H1 (cell line): ENCODE measurements at regions not wholly inside any gene's neighbourhood (a gene's known extent, or its start where the extent isn't known, plus 50 kb on each side); places are given as distances from the start of the nearest gene placed in this dataset.

ENCODE experiments used
- CTCF ChIA-PET: fragments of 300-600 bp; sonication (Branson Sonifier 250); formaldehyde crosslinking; loops from one replicate; lab custom pipeline; 2021; ENCODE audit not compliant: partially characterized antibody; lab: Charles Lee
- POLR2A ChIA-PET: fragments of 300-600 bp; sonication (Branson Sonifier 250); formaldehyde crosslinking; loops from one replicate; lab custom pipeline; 2021; ENCODE audit warnings: inconsistent platforms; ENCODE audit not compliant: partially characterized antibody; lab: Charles Lee
- DNase-seq, 2 experiments: peaks; one replicate each; pipeline versions ENCODE4 v3.0.0 to v3.0.0-alpha.2; 2010 to 2022; ENCODE audit warnings: low spot score in 2 of 2, low read depth in 1 of 2, mixed read lengths in 1 of 2
- FAIRE-seq: peaks from 2 replicates; lab custom pipeline; 2011; peaks lifted over from hg19 to GRCh38; lab: Jason Lieb, UNC
- H2AFZ ChIP-seq: 2 replicates; pipeline ENCODE4 v1.8.1; 2012; ENCODE audit warnings: low read length, inconsistent platforms
- H2AK5ac ChIP-seq: 2 replicates; pipeline ENCODE4 v1.6.1; 2013; ENCODE audit warnings: low read depth, low read length
- H2BK120ac ChIP-seq: replicated peaks from 2 replicates; pipeline ENCODE3; 2013; ENCODE audit warnings: low read depth, low read length, inconsistent platforms
- H2BK12ac ChIP-seq: 2 replicates; pipeline ENCODE4 v1.6.1; 2013; ENCODE audit warnings: low read depth, low read length
- H2BK15ac ChIP-seq: 2 replicates; pipeline ENCODE4 v1.6.1; 2013; ENCODE audit warnings: low read length
- H2BK20ac ChIP-seq: 2 replicates; pipeline ENCODE4 v1.6.1; 2013; ENCODE audit warnings: low read length
- H2BK5ac ChIP-seq: 2 replicates; pipeline ENCODE4 v1.6.1; 2013; ENCODE audit warnings: low read depth, low read length
- H3K14ac ChIP-seq: 2 replicates; pipeline ENCODE4 v1.6.1; 2013; ENCODE audit warnings: inconsistent platforms; ENCODE audit not compliant: insufficient read length
- H3K18ac ChIP-seq: 2 replicates; pipeline ENCODE4 v1.6.1; 2013; ENCODE audit warnings: low read length; ENCODE audit errors: extremely low read depth
- H3K23ac ChIP-seq: 2 replicates; pipeline ENCODE4 v1.6.1; 2013; ENCODE audit warnings: inconsistent platforms; ENCODE audit not compliant: insufficient read length
- H3K23me2 ChIP-seq: 2 replicates; pipeline ENCODE4 v1.6.1; 2013; ENCODE audit warnings: low read depth, low read length
- H3K27ac ChIP-seq: 2 replicates; pipeline ENCODE4 v1.6.1; 2011; ENCODE audit warnings: low read depth, low read length, inconsistent platforms
- H3K27me3 ChIP-seq, 4 experiments: replicated peaks in 1 of 4; 1 replicate in 1 of 4; 2 replicates in 3 of 4; pipeline versions ENCODE4 v1.6.1 to v1.8.1; 2011 to 2013; ENCODE audit warnings: low read length in 3 of 4, mild to moderate bottlenecking in 3 of 4, inconsistent platforms in 2 of 4, mixed read lengths in 2 of 4, moderate library complexity in 1 of 4; ENCODE audit not compliant: control insufficient read depth in 3 of 4, insufficient read depth in 3 of 4; ENCODE audit errors: extremely low read depth in 1 of 4
- H3K36me3 ChIP-seq, 4 experiments: 2 replicates each; pipeline versions ENCODE4 v1.6.1 to v1.8.1; 2011 to 2013; ENCODE audit warnings: mild to moderate bottlenecking in 4 of 4, low read length in 3 of 4, moderate library complexity in 2 of 4, control low read depth in 1 of 4, inconsistent platforms in 1 of 4; ENCODE audit not compliant: insufficient read depth in 4 of 4, control insufficient read depth in 2 of 4
- H3K4ac ChIP-seq: replicated peaks from 2 replicates; pipeline ENCODE3; 2013; ENCODE audit warnings: low read length, low read depth, mixed read lengths, inconsistent platforms; ENCODE audit not compliant: insufficient read length
- H3K4me1 ChIP-seq, 4 experiments: replicated peaks in 1 of 4; 1 replicate in 1 of 4; 2 replicates in 3 of 4; pipeline versions ENCODE4 v1.6.1 to v1.8.1; 2011 to 2013; ENCODE audit warnings: low read length in 3 of 4, inconsistent platforms in 2 of 4, mixed read lengths in 1 of 4; ENCODE audit not compliant: insufficient read depth in 4 of 4, control insufficient read depth in 3 of 4
- H3K4me2 ChIP-seq, 2 experiments: 2 replicates each; pipeline versions ENCODE4 v1.6.1 to v1.8.1; 2011 to 2013; ENCODE audit warnings: low read depth in 2 of 2, low read length in 2 of 2, control low read depth in 1 of 2, inconsistent platforms in 1 of 2, mild to moderate bottlenecking in 1 of 2; ENCODE audit not compliant: insufficient read depth in 1 of 2
- H3K4me3 ChIP-seq, 4 experiments: fragments of 200-600, 300-600 bp in 1 of 4; sonication (generic), shearing (Covaris generic), sonication (Bioruptor Twin) in 1 of 4; 2 replicates each; pipeline versions ENCODE4 v1.5.1 to v1.8.1; 2011 to 2016; ENCODE audit warnings: low read length in 4 of 4, low read depth in 3 of 4, control low read depth in 2 of 4, inconsistent platforms in 2 of 4, mild to moderate bottlenecking in 2 of 4, mixed read lengths in 1 of 4, moderate library complexity in 1 of 4; ENCODE audit not compliant: insufficient read depth in 2 of 4; ENCODE audit errors: extremely low read depth in 1 of 4
- H3K56ac ChIP-seq: replicated peaks from 2 replicates; pipeline ENCODE3; 2013; ENCODE audit warnings: low read depth, mild to moderate bottlenecking, mixed read lengths, low read length, inconsistent platforms; ENCODE audit not compliant: insufficient read length
- H3K79me1 ChIP-seq: 2 replicates; pipeline ENCODE4 v1.6.1; 2013; ENCODE audit warnings: low read depth, low read length, control low read depth
- H3K79me2 ChIP-seq, 2 experiments: 2 replicates each; pipeline versions ENCODE4 v1.6.1 to v1.8.1; 2012 to 2013; ENCODE audit warnings: low read length in 2 of 2, mild to moderate bottlenecking in 2 of 2, inconsistent platforms in 1 of 2; ENCODE audit not compliant: insufficient read depth in 2 of 2, control insufficient read depth in 1 of 2
- H3K9ac ChIP-seq, 4 experiments: replicated peaks in 1 of 4; 1 replicate in 1 of 4; 2 replicates in 3 of 4; pipeline versions ENCODE4 v1.6.1 to v1.8.1; 2011 to 2013; ENCODE audit warnings: low read depth in 3 of 4, low read length in 3 of 4, control low read depth in 2 of 4, mild to moderate bottlenecking in 2 of 4, moderate library complexity in 2 of 4, inconsistent platforms in 1 of 4; ENCODE audit errors: extremely low read depth in 1 of 4
- H3K9me3 ChIP-seq, 2 experiments: 2 replicates each; pipeline versions ENCODE4 v1.6.1 to v1.8.1; 2012 to 2013; ENCODE audit warnings: mild to moderate bottlenecking in 2 of 2, moderate library complexity in 2 of 2, control low read depth in 1 of 2, inconsistent platforms in 1 of 2, low read depth in 1 of 2, low read length in 1 of 2, mixed read lengths in 1 of 2; ENCODE audit not compliant: insufficient read depth in 2 of 2
- H4K20me1 ChIP-seq, 2 experiments: replicated peaks in 1 of 2; 2 replicates each; pipeline versions ENCODE3 to v1.8.1; 2011 to 2013; ENCODE audit warnings: inconsistent platforms in 2 of 2, low read length in 2 of 2, mild to moderate bottlenecking in 1 of 2; ENCODE audit not compliant: insufficient read depth in 2 of 2, control insufficient read depth in 1 of 2
- H4K5ac ChIP-seq: 2 replicates; pipeline ENCODE4 v1.6.1; 2013; ENCODE audit warnings: low read length, low read depth, mixed read lengths, inconsistent platforms; ENCODE audit not compliant: insufficient read length
- H4K8ac ChIP-seq: 2 replicates; pipeline ENCODE4 v1.8.0; 2013; ENCODE audit warnings: mild to moderate bottlenecking, moderate library complexity, low read length, inconsistent platforms; ENCODE audit not compliant: insufficient read depth; ENCODE audit errors: extremely low read depth
- H4K91ac ChIP-seq: replicated peaks from 2 replicates; pipeline ENCODE3; 2013; ENCODE audit warnings: low read length, mixed read lengths, inconsistent platforms; ENCODE audit not compliant: insufficient read length
- CBX5 ChIP-seq: fragments of 300-800, 300-1000 bp; sonication (generic); IDR thresholded peaks from 2 replicates; pipeline ENCODE4 v1.7.1; 2016; ENCODE audit warnings: antibody characterized with exemption, low read length, low read depth
- CHD1 ChIP-seq: IDR thresholded peaks from 2 replicates; pipeline ENCODE4 v1.6.1; 2012; ENCODE audit warnings: low read depth, low read length, improper control_type of control experiment
- EP300 ChIP-seq, 2 experiments: IDR thresholded peaks; 1 replicate in 1 of 2; 2 replicates in 1 of 2; pipeline ENCODE4 v1.6.1; 2011 to 2012; ENCODE audit warnings: low read depth in 2 of 2, low read length in 2 of 2, mild to moderate bottlenecking in 2 of 2, borderline replicate concordance in 1 of 2, inconsistent platforms in 1 of 2, moderate library complexity in 1 of 2
- PHF8 ChIP-seq: fragments of 200-600 bp; sonication (generic); conservative IDR thresholded peaks from 2 replicates; pipeline ENCODE4 v1.7.1; 2012; ENCODE audit warnings: low read depth, mild to moderate bottlenecking, inconsistent platforms, low read length, moderate library complexity
- YY1 ChIP-seq: IDR thresholded peaks from 2 replicates; pipeline ENCODE4 v1.6.1; 2011; ENCODE audit warnings: low read depth, mild to moderate bottlenecking, low read length
- WGBS, 2 experiments: shearing (Covaris generic) in 1 of 2; methylation state at CpG; one replicate each; pipeline versions ENCODE4 v1.1.6 to v1.1.7; 2013 to 2015; ENCODE audit warnings: low lambda C conversion rate in 2 of 2, mixed read lengths in 2 of 2, inconsistent platforms in 1 of 2, low coverage in 1 of 2, missing lambda C conversion rate in 1 of 2; ENCODE audit not compliant: insufficient replicate concordance in 2 of 2, insufficient coverage in 1 of 2, insufficient read length in 1 of 2; ENCODE audit errors: extremely low coverage in 1 of 2, missing lambda C conversion rate in 1 of 2; 5-methylcytosine and 5-hydroxymethylcytosine counted together
- TF ChIP-seq, protein P1 (sequence below): IDR thresholded peaks from 2 replicates; pipeline ENCODE4 v1.6.1; 2012; ENCODE audit warnings: inconsistent platforms

DNA sequence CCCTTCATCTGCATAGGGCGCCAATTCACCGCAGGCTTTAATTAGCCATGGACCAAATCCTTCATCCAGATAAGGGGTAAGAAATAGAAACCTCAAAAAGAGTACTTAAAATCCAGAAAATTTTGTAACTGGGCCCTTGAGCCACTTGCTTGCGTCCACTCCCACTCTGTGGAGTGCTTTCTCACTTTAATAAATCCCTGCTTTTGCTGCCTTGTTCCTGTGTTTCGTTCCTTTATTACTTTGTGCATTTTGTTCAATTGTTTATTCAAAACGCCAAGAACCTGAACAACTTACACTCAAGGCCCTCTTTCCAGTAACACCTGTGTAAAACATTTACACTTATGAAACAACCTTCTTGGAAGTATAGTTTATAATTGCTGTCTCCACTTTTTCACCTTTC, 66.5 kb downstream of the HMHB1 start:
- TF ChIP-seq, protein P1, sequence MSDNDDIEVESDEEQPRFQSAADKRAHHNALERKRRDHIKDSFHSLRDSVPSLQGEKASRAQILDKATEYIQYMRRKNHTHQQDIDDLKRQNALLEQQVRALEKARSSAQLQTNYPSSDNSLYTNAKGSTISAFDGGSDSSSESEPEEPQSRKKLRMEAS = no peak
- TF ChIP-seq YY1 (no peak), EP300 (IDR thresholded peaks at IDR 0.05; ENCODE audit: borderline replicate concordance in 1 of 2, low read depth in 2 of 2, low read length in 2 of 2) (no peak), PHF8 (no peak), CBX5 (no peak), CHD1 (no peak)
- TF ChIP-seq, all 59 proteins: peak for 0
- Histone ChIP-seq H4K5ac (no peak overlapping the region), H2BK20ac (no peak overlapping the region), H3K4ac (no peak overlapping the region), H2BK5ac (no peak overlapping the region), H4K91ac (no peak overlapping the region), H3K27ac (no peak overlapping the region), H3K23me2 (no peaks in the 10 kb centered on the region), H2BK120ac (no peak overlapping the region), H3K18ac (no peak overlapping the region), H4K20me1 (no peaks in the 10 kb centered on the region), H3K4me2 (no peak overlapping the region), H3K4me3 (no peak overlapping the region), H3K4me1 (peaks cover 0 to 4% (median 0%) of the 10 kb centered on the region in 4 experiments; a peak in 1 of 7 replicates), H3K27me3 (no peaks in the 10 kb centered on the region), H2BK12ac (no peak overlapping the region), H3K79me1 (no peaks in the 10 kb centered on the region), H2BK15ac (no peak overlapping the region), H2AK5ac (no peak overlapping the region), H3K23ac (no peak overlapping the region), H3K14ac (no peak overlapping the region), H4K8ac (no peak overlapping the region), H3K36me3 (no peaks in the 10 kb centered on the region), H3K9ac (no peak overlapping the region), H3K79me2 (no peaks in the 10 kb centered on the region), H2AFZ (no peak overlapping the region), H3K9me3 (no peaks in the 10 kb centered on the region), H3K56ac (no peak overlapping the region)
- DNase-seq (no peak), FAIRE-seq (no peak)
- WGBS, 2 experiments = 87% methylated on average over 5 of the region's 5 CpGs; no CpG with 5 or more reads in 1 of the 2 experiments
- ChIA-PET CTCF (no interaction called here), POLR2A (no interaction called here)
